NCI-H526 treated with DMSO at 0.1 percent for 48 hours (cell line): ENCODE measurements at regions not wholly inside any gene's neighbourhood (a gene's known extent, or its start where the extent isn't known, plus 50 kb on each side); places are given as distances from the start of the nearest gene placed in this dataset.

Experiments
- DNase-seq: peaks from one replicate; lab custom pipeline; 2025; lab: John Stamatoyannopoulos, UW

GRCh38 chr1:117260761-117261423 lies 50.2 kb upstream of the VTCN1 start:
- DNase-seq: no peak
